OCI-LY7 (cell line): ENCODE measurements at regions not wholly inside any gene's neighbourhood (a gene's known extent, or its start where the extent isn't known, plus 50 kb on each side); places are given as distances from the start of the nearest gene placed in this dataset.

Experiments used
- BruUV-seq: library from RNA; stranded (reverse); fragments of 400-500 nt; replicated peaks from 2 replicates; lab custom pipeline; 2021; lab: Mats Ljungman, UMichigan
- CTCF ChIA-PET: fragments of 300-600 bp; sonication (Branson Sonifier 250); formaldehyde crosslinking; loops from one replicate; lab custom pipeline; 2022; ENCODE audit warnings: antibody characterized with exemption; ENCODE audit not compliant: unreplicated experiment; lab: Charles Lee
- POLR2A ChIA-PET: fragments of 300-600 bp; sonication (Branson Sonifier 250); formaldehyde crosslinking; loops from one replicate; lab custom pipeline; 2022; ENCODE audit warnings: antibody characterized with exemption; lab: Charles Lee
- DNase-seq: peaks from one replicate; pipeline ENCODE4 v3.0.0-alpha.2; 2015; ENCODE audit warnings: low spot score
- H2AFZ ChIP-seq: fragments of 200-600 bp; sonication (generic), shearing (Covaris generic); 2 replicates; pipeline ENCODE4 v1.6.1; 2014; ENCODE audit warnings: mild to moderate bottlenecking, antibody characterized with exemption, low read length, moderate library complexity
- H3K27ac ChIP-seq: fragments of 200-600 bp; sonication (generic); 2 replicates; pipeline ENCODE4 v1.5.1; 2014; ENCODE audit warnings: mixed run types, low read depth, mild to moderate bottlenecking, moderate library complexity, low read length, inconsistent platforms; ENCODE audit not compliant: poor library complexity, severe bottlenecking
- H3K36me3 ChIP-seq: fragments of 200-600 bp; sonication (generic); 2 replicates; pipeline ENCODE4 v1.6.1; 2014; ENCODE audit warnings: mild to moderate bottlenecking, antibody characterized with exemption, low read length, moderate library complexity, mixed read lengths; ENCODE audit not compliant: insufficient read depth
- H3K4me1 ChIP-seq: fragments of 200-600 bp; sonication (generic); 2 replicates; pipeline ENCODE4 v1.5.1; 2014; ENCODE audit warnings: mild to moderate bottlenecking, low read length; ENCODE audit not compliant: insufficient read depth, poor library complexity, severe bottlenecking
- H3K4me2 ChIP-seq: fragments of 200-600 bp; sonication (generic); 2 replicates; pipeline ENCODE4 v1.6.1; 2014; ENCODE audit warnings: mild to moderate bottlenecking, low read length
- H3K4me3 ChIP-seq: fragments of 200-600 bp; sonication (generic); 2 replicates; pipeline ENCODE4 v1.5.1; 2014; ENCODE audit warnings: mild to moderate bottlenecking, low read depth, low read length; ENCODE audit not compliant: poor library complexity, severe bottlenecking
- H3K79me2 ChIP-seq: fragments of 200-600 bp; sonication (generic); 2 replicates; pipeline ENCODE4 v1.6.1; 2016; ENCODE audit warnings: low read depth, mild to moderate bottlenecking, low read length, moderate library complexity, mixed read lengths; ENCODE audit not compliant: insufficient read depth
- H3K9me2 ChIP-seq: fragments of 200-600 bp; sonication (generic); 2 replicates; pipeline ENCODE4 v1.6.1; 2016; ENCODE audit warnings: mild to moderate bottlenecking, low read length, mixed read lengths; ENCODE audit not compliant: insufficient read depth
- H3K9me3 ChIP-seq: fragments of 200-600 bp; sonication (generic); 2 replicates; pipeline ENCODE4 v1.6.1; 2014; ENCODE audit warnings: mild to moderate bottlenecking, mixed run types, low read length, mixed read lengths
- H4K20me1 ChIP-seq: fragments of 200-600 bp; sonication (generic); 2 replicates; pipeline ENCODE4 v1.6.1; 2014; ENCODE audit warnings: mild to moderate bottlenecking, antibody characterized with exemption, low read length, moderate library complexity, mixed read lengths; ENCODE audit not compliant: insufficient read depth
- CTCF ChIP-seq: fragments of 200-600 bp; sonication (generic); conservative IDR thresholded peaks from 2 replicates; pipeline ENCODE4 v1.5.1; 2014; ENCODE audit warnings: mild to moderate bottlenecking, antibody characterized with exemption, low read length, moderate library complexity, mixed read lengths
- EZH2phosphoT487 ChIP-seq: fragments of 200-600 bp; sonication (generic); IDR thresholded peaks from 2 replicates; pipeline ENCODE4 v1.6.1; 2018; ENCODE audit warnings: low read depth, borderline replicate concordance, mild to moderate bottlenecking, mixed run types, antibody characterized with exemption, low read length, moderate library complexity, mixed read lengths
- intact Hi-C: fragments of 100-400 bp; cut with micrococcal nuclease; formaldehyde crosslinking; loops from one replicate; pipeline ENCODE4 v1.10.0; 2022; ENCODE audit not compliant: unreplicated experiment

- H3K79me2 ChIP-seq, result no peaks in the 10 kb centered on the region
- no peak for DNase-seq
- H3K4me1 ChIP-seq, result peaks cover 13% of the 10 kb centered on the region
- H3K9me2 ChIP-seq, result no peaks in the 10 kb centered on the region
- no peak for TF ChIP-seq CTCF
- TF ChIP-seq EZH2phosphoT487, result no peak
- no peak overlapping the region for H3K27ac ChIP-seq
- CTCF ChIA-PET, result no interaction called here
- no peak overlapping the region for H3K4me2 ChIP-seq
- no peak overlapping the region for H3K4me3 ChIP-seq
- no peak overlapping the region for H2AFZ ChIP-seq
- no peaks in the 10 kb centered on the region for H3K36me3 ChIP-seq
- H4K20me1 ChIP-seq, result no peaks in the 10 kb centered on the region
- H3K9me3 ChIP-seq, result no peaks in the 10 kb centered on the region
- intact Hi-C loops, result no loop called here
- no TSS peak for BruUV-seq
- POLR2A ChIA-PET, result no interaction called here
Measured at GRCh38 chr13:106967391-106967790, 399.5 kb upstream of the ARGLU1 start.

GRCh38 chr13:106963151-106963550 is 395.2 kb upstream of the ARGLU1 start:
- BruUV-seq, result no TSS peak
- Histone ChIP-seq H3K36me3 (no peaks in the 10 kb centered on the region), H3K9me2 (no peaks in the 10 kb centered on the region), H3K9me3 (no peaks in the 10 kb centered on the region), H3K27ac (no peak overlapping the region), H4K20me1 (no peaks in the 10 kb centered on the region), H3K4me1 (no peaks in the 10 kb centered on the region), H2AFZ (no peak overlapping the region), H3K79me2 (no peaks in the 10 kb centered on the region), H3K4me2 (no peak overlapping the region), H3K4me3 (no peak overlapping the region)
- DNase-seq, result no peak
- intact Hi-C loops, result no loop called here
- CTCF ChIA-PET, result no interaction called here
- POLR2A ChIA-PET, result no interaction called here
- TF ChIP-seq EZH2phosphoT487 (no peak), CTCF (no peak)

GRCh38 chr13:106961651-106962050 is 393.7 kb upstream of the ARGLU1 start:
- intact Hi-C loops, result no loop called here
- TF ChIP-seq EZH2phosphoT487 (no peak), CTCF (no peak)
- H3K9me3 ChIP-seq, result no peaks in the 10 kb centered on the region
- no peaks in the 10 kb centered on the region for H4K20me1 ChIP-seq
- no peaks in the 10 kb centered on the region for H3K4me1 ChIP-seq
- BruUV-seq, result no TSS peak
- no peak overlapping the region for H3K4me3 ChIP-seq
- H3K9me2 ChIP-seq, result no peaks in the 10 kb centered on the region
- ChIA-PET CTCF (no interaction called here), POLR2A (interaction anchor here (0.5 to 1.2 kb wide), 2 partner anchors 41 to 419 kb away, joined by 3 to 4 read pairs; no protein-coding TSS in a partner anchor)
- H3K79me2 ChIP-seq, result no peaks in the 10 kb centered on the region
- H3K36me3 ChIP-seq, result no peaks in the 10 kb centered on the region
- no peak for DNase-seq
- H3K4me2 ChIP-seq, result no peak overlapping the region
- no peak overlapping the region for H3K27ac ChIP-seq
- no peak overlapping the region for H2AFZ ChIP-seq
